ENCODE measurements at regions not wholly inside any gene's neighbourhood (a gene's known extent, or its start where the extent isn't known, plus 50 kb on each side); places are given as distances from the start of the nearest gene placed in this dataset.

GRCh38 chr12:116469344-116469743 lies 89.8 kb upstream of the MAP1LC3B2 start:
- no peak for TF ChIP-seq CTCF (conservative IDR thresholded peaks at IDR 0.05; ENCODE audit: low read depth)
- CTCF ChIA-PET: interaction anchor here (0.5 to 0.6 kb wide), 2 partner anchors 371 to 383 kb away, joined by 4 read pairs; no protein-coding TSS in a partner anchor
- POLR2A ChIA-PET (ENCODE audit: low non-redundant PET): no interaction called here
- no peak for DNase-seq (ENCODE audit: low spot score)
- H3K27ac ChIP-seq: no peak overlapping the region

DNA sequence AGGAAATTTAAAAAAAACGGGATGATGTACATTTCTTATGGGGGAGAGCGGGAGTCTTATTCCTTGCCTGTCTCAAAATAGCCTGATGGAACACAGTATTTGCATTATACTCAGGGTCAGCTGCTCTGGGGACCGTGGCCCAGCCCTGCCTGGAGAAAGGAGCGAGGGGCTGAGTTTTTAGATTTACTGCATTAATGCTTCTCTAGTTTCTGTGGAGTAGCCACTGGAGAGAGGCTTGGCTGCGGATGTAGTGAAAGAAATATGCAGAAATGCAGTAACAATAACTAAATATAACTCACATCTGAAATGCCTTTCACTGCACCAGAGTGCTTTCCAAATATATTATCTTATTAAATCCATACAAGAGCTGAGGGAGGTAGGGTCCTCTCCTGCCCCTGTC lies 87.6 kb upstream of the MAP1LC3B2 start:
- POLR2A ChIA-PET (ENCODE audit: low non-redundant PET): no interaction called here
- no peak for DNase-seq (ENCODE audit: low spot score)
- TF ChIP-seq CTCF (conservative IDR thresholded peaks at IDR 0.05; ENCODE audit: low read depth): no peak
- H3K27ac ChIP-seq: no peak overlapping the region
- CTCF ChIA-PET: interaction anchor here (0.7 kb wide), 1 partner anchor 500 kb away, joined by 3 read pairs; no protein-coding TSS in a partner anchor

DNA sequence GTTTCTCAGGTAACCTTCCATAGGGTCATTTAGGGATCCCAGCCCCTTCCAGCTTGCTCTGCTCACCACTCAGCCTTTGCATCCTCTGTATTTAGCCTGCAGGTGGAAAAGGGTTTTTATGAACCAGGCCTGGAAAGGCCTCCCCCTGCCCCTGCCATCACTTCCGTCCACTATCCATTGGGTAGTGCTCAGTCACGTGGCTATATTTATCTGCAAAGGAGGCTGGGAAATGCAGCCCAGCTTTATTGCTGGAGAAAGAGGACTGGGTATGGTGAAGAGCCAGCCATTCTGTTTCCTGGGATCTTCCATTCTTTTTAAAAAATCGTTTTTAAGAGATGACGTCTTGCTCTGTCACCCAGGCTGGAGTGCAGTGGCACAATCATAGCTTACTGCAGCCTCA lies 87.0 kb upstream of the MAP1LC3B2 start:
- CTCF ChIA-PET: no interaction called here
- no peak overlapping the region for H3K27ac ChIP-seq
- TF ChIP-seq CTCF (conservative IDR thresholded peaks at IDR 0.05; ENCODE audit: low read depth): no peak
- no peak for DNase-seq (ENCODE audit: low spot score)
- POLR2A ChIA-PET (ENCODE audit: low non-redundant PET): no interaction called here

DNA sequence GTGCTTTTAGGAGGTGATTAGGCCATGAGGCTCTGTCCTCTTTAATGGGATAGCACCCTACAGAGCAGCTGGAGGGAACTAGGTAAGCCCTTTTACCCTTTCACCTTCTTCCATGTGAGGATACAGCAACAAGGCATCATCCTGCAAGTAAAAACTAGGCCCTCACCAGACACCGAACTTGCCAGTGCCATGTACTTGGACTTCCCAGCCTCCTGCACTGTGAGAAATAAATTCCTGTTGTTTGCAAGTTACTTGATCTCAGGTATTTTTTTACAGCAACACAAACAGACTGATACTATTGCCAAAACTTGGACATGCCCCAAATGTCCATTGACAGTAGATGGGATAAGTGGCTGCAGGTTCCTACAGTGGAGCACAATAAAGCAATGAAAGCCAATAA lies 85.8 kb upstream of the MAP1LC3B2 start:
- no peak for TF ChIP-seq CTCF (conservative IDR thresholded peaks at IDR 0.05; ENCODE audit: low read depth)
- no peak for DNase-seq (ENCODE audit: low spot score)
- CTCF ChIA-PET: interaction anchor here (0.6 kb wide), 1 partner anchor 185 kb away, joined by 3 read pairs; no protein-coding TSS in a partner anchor
- POLR2A ChIA-PET (ENCODE audit: low non-redundant PET): no interaction called here
- H3K27ac ChIP-seq: no peak overlapping the region

DNA sequence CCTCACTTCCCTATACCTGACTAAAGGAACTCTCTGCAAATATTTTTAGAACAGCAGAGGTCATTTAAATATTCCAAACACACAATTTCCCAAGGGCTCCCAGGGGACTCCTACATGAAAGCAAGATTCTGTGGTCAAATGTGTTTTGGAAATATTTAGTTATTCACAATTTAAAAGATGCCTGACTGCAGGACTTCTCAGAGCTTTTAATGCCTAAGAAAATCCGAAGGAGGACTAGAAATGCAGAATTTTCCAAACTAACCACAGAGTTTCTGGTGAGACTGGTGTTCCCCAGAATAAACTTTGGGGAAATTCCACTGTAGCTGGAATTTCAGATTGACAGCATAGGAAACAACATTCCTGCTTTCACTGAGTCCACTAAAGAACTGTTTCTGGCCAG lies 84.8 kb upstream of the MAP1LC3B2 start:
- H3K27ac ChIP-seq: no peak overlapping the region
- TF ChIP-seq CTCF (conservative IDR thresholded peaks at IDR 0.05; ENCODE audit: low read depth): no peak
- ChIA-PET CTCF (no interaction called here), POLR2A (ENCODE audit: low non-redundant PET) (no interaction called here)
- DNase-seq (ENCODE audit: low spot score): no peak

DNA sequence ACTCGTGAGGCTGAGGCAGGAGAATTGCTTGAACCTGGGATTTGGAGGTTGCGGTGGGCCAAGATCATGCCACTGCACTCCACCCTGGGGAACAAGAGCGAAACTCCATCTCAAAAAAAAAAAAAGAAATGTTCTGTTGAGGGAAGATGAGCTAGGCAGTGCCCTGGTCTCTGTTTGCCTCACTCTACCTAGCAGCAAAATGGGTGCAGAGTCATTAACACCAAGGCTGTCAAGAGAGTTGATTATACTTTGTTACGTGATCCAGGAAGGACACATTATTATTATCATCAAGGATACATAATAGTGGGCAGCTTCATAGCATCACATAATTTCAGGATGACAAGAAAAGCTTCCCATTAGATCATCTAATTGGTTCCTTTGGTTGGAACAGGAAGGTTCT lies 84.3 kb upstream of the MAP1LC3B2 start:
- TF ChIP-seq CTCF (conservative IDR thresholded peaks at IDR 0.05; ENCODE audit: low read depth): no peak
- CTCF ChIA-PET: interaction anchor here (0.7 kb wide), 1 partner anchor 85 kb away, joined by 3 read pairs; the partner anchor contains the start of gene MAP1LC3B2
- DNase-seq (ENCODE audit: low spot score): no peak
- POLR2A ChIA-PET (ENCODE audit: low non-redundant PET): no interaction called here
- H3K27ac ChIP-seq: no peak overlapping the region
